Liver (tissue), 3 donors: ENCODE measurements at regions not wholly inside any gene's neighbourhood (a gene's known extent, or its start where the extent isn't known, plus 50 kb on each side); places are given as distances from the start of the nearest gene placed in this dataset.

Experiments
- CTCF ChIP-seq: fragments of 150-350 bp; IDR thresholded peaks from 2 replicates; pipeline ENCODE4 v1.5.1; 2017; ENCODE audit warnings: improper control_type of control experiment, low read depth, low read length; ENCODE audit not compliant: missing input control
- GABPA ChIP-seq, 2 donors: IDR thresholded peaks in 1 of 2; conservative IDR thresholded peaks in 1 of 2; 2 replicates each; pipeline ENCODE4 v1.6.1; 2016; ENCODE audit warnings: antibody characterized with exemption in 2 of 2, mild to moderate bottlenecking in 1 of 2, moderate library complexity in 1 of 2
- MAX ChIP-seq: IDR thresholded peaks from 2 replicates; pipeline ENCODE4 v1.6.1; 2016; ENCODE audit warnings: antibody characterized with exemption
- RAD21 ChIP-seq, 2 donors: IDR thresholded peaks; 2 replicates each; pipeline ENCODE4 v1.6.1; 2016; ENCODE audit warnings: antibody characterized with exemption in 2 of 2, mild to moderate bottlenecking in 2 of 2
- SP1 ChIP-seq: IDR thresholded peaks from 2 replicates; pipeline ENCODE4 v1.6.1; 2018; ENCODE audit warnings: antibody characterized with exemption, mild to moderate bottlenecking
- YY1 ChIP-seq: IDR thresholded peaks from 2 replicates; pipeline ENCODE4 v1.6.1; 2016; ENCODE audit warnings: antibody characterized with exemption, mild to moderate bottlenecking
- TF ChIP-seq, protein P1 (sequence below): IDR thresholded peaks from 2 replicates; pipeline ENCODE4 v1.6.1; 2016; ENCODE audit warnings: antibody characterized with exemption, mild to moderate bottlenecking
- TF ChIP-seq, protein P2 (sequence below): IDR thresholded peaks from 2 replicates; pipeline ENCODE4 v1.6.1; 2016; ENCODE audit warnings: antibody characterized with exemption
- donor health status: healthy.
- donor health status: healthy.

- no peak for TF ChIP-seq YY1
- TF ChIP-seq, protein P1, sequence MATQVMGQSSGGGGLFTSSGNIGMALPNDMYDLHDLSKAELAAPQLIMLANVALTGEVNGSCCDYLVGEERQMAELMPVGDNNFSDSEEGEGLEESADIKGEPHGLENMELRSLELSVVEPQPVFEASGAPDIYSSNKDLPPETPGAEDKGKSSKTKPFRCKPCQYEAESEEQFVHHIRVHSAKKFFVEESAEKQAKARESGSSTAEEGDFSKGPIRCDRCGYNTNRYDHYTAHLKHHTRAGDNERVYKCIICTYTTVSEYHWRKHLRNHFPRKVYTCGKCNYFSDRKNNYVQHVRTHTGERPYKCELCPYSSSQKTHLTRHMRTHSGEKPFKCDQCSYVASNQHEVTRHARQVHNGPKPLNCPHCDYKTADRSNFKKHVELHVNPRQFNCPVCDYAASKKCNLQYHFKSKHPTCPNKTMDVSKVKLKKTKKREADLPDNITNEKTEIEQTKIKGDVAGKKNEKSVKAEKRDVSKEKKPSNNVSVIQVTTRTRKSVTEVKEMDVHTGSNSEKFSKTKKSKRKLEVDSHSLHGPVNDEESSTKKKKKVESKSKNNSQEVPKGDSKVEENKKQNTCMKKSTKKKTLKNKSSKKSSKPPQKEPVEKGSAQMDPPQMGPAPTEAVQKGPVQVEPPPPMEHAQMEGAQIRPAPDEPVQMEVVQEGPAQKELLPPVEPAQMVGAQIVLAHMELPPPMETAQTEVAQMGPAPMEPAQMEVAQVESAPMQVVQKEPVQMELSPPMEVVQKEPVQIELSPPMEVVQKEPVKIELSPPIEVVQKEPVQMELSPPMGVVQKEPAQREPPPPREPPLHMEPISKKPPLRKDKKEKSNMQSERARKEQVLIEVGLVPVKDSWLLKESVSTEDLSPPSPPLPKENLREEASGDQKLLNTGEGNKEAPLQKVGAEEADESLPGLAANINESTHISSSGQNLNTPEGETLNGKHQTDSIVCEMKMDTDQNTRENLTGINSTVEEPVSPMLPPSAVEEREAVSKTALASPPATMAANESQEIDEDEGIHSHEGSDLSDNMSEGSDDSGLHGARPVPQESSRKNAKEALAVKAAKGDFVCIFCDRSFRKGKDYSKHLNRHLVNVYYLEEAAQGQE: no peak
- TF ChIP-seq CTCF: no peak
- TF ChIP-seq, protein P2, sequence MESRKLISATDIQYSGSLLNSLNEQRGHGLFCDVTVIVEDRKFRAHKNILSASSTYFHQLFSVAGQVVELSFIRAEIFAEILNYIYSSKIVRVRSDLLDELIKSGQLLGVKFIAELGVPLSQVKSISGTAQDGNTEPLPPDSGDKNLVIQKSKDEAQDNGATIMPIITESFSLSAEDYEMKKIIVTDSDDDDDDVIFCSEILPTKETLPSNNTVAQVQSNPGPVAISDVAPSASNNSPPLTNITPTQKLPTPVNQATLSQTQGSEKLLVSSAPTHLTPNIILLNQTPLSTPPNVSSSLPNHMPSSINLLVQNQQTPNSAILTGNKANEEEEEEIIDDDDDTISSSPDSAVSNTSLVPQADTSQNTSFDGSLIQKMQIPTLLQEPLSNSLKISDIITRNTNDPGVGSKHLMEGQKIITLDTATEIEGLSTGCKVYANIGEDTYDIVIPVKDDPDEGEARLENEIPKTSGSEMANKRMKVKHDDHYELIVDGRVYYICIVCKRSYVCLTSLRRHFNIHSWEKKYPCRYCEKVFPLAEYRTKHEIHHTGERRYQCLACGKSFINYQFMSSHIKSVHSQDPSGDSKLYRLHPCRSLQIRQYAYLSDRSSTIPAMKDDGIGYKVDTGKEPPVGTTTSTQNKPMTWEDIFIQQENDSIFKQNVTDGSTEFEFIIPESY: no peak
- TF ChIP-seq MAX: no peak
- TF ChIP-seq SP1: no peak
- TF ChIP-seq GABPA (IDR thresholded peaks at IDR 0.05 in 1 of 2, conservative IDR thresholded peaks at IDR 0.05 in 1 of 2): no peak
- no peak for TF ChIP-seq RAD21 (IDR thresholded peaks at IDR 0.05)
These were observed 1223.8 kb downstream of the SORCS3 start for GRCh38 chr10:105864854-105865253.
